ENCODE measurements at regions not wholly inside any gene's neighbourhood (a gene's known extent, or its start where the extent isn't known, plus 50 kb on each side); places are given as distances from the start of the nearest gene placed in this dataset.

GRCh38 chr7:115135769-115136410 is 214.0 kb downstream of the MDFIC start (continued):
- no peak for TF ChIP-seq ZNF609 (CRISPR knock-in tag; IDR thresholded peaks at IDR 0.05; ENCODE audit: borderline replicate concordance)
- no peak for TF ChIP-seq PCBP2 (IDR thresholded peaks at IDR 0.05; ENCODE audit: low read depth, low read length, poor library complexity, severe bottlenecking)

DNA sequence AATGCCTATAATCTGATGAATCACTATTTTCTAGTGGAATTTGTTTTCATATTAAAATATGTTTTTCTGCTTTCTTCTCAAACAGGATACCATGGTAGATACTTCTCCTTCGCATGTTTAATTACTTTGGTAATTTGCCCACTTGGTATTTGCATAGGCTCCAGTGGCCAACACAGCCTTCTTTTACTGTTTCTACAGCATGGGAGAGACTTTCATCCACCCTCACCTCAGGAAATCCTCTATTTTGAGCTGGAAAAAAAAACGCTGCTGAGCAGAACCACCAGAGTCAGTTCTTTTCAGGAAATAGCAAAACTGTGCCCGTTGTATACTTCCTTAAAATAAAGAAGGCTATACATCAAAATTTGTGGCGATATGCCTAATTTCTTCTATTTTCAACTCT is 213.3 kb downstream of the MDFIC start:
- ChIA-PET POLR2A (no interaction called here), CTCF (ENCODE audit: low intra/inter-chr PET ratio) (no interaction called here)
- Histone ChIP-seq H3K27ac (ENCODE audit: extremely low read depth, low read depth, low read length) (no peak overlapping the region), H3K4me1 (replicated peaks in 1 of 2; ENCODE audit: control insufficient read depth in 2 of 2, insufficient read depth in 2 of 2, low read length in 2 of 2) (no peaks in the 10 kb centered on the region), H3K36me3 (ENCODE audit: control insufficient read depth, insufficient read depth, low read length) (no peaks in the 10 kb centered on the region), H3K9me3 (replicated peaks; ENCODE audit: control insufficient read depth, insufficient read depth, low read depth, low read length) (no peaks in the 10 kb centered on the region), H3K4me3 (no peak overlapping the region), H3K79me2 (ENCODE audit: control insufficient read depth, insufficient read depth, low read length) (no peaks in the 10 kb centered on the region), H3K27me3 (ENCODE audit: control insufficient read depth in 2 of 2, insufficient read depth in 2 of 2, low read length in 2 of 2) (no peaks in the 10 kb centered on the region), H2AFZ (ENCODE audit: low read depth, low read length) (no peak overlapping the region), H4K20me1 (replicated peaks; ENCODE audit: control insufficient read depth, insufficient read depth, low read length) (no peaks in the 10 kb centered on the region), H3K4me2 (ENCODE audit: insufficient read depth, low read length) (no peak overlapping the region), H3K9me1 (ENCODE audit: control insufficient read depth, insufficient read depth, low read length) (no peaks in the 10 kb centered on the region), H3K9ac (ENCODE audit: insufficient read depth in 1 of 2, low read depth in 2 of 2, low read length in 2 of 2) (no peak overlapping the region)
- ATAC-seq (no peak), DNase-seq (ENCODE audit: extremely low read depth in 1 of 4, low spot score in 3 of 4) (no peak), FAIRE-seq (no peak)
- intact Hi-C loops (cut with micrococcal nuclease) (no loop called here), in situ Hi-C loops (cut with MboI) (no loop called here)
- WGBS (ENCODE audit: insufficient coverage, low coverage, missing lambda C conversion rate): 3% methylated on average over 4 of the region's 4 CpGs
- BruUV-seq (replicated peaks): no TSS peak
- TF ChIP-seq MCM5 (IDR thresholded peaks at IDR 0.05; ENCODE audit: low read depth): no peak
- TF ChIP-seq BRD4 (IDR thresholded peaks at IDR 0.05): no peak
- no peak for TF ChIP-seq ZFPM2 (CRISPR knock-in tag; IDR thresholded peaks at IDR 0.05)
- no peak for TF ChIP-seq MBD2 (IDR thresholded peaks at IDR 0.05; ENCODE audit: borderline replicate concordance, low read depth)
- TF ChIP-seq PML (IDR thresholded peaks at IDR 0.05; ENCODE audit: low read length): no peak
- no peak for TF ChIP-seq CXXC5 (CRISPR knock-in tag; IDR thresholded peaks at IDR 0.05)
- TF ChIP-seq SLC30A9 (CRISPR knock-in tag; IDR thresholded peaks at IDR 0.05): no peak
- TF ChIP-seq ILK (tag; IDR thresholded peaks at IDR 0.05; ENCODE audit: borderline replicate concordance, low read depth): no peak
- no peak for TF ChIP-seq MECOM (CRISPR knock-in tag; IDR thresholded peaks at IDR 0.05)
